Keratinocyte (primary cell): ENCODE measurements at regions not wholly inside any gene's neighbourhood (a gene's known extent, or its start where the extent isn't known, plus 50 kb on each side); places are given as distances from the start of the nearest gene placed in this dataset.

Experiments
- DNase-seq: peaks from one replicate; pipeline ENCODE4 v3.0.0-alpha.2; 2011; ENCODE audit warnings: low read depth, missing footprints, low spot score
- FAIRE-seq: peaks from 2 replicates; lab custom pipeline; 2011; peaks lifted over from hg19 to GRCh38; lab: Jason Lieb, UNC
- H2AFZ ChIP-seq: 2 replicates; pipeline ENCODE4 v1.6.0; 2012; ENCODE audit warnings: low read length, control low read depth, inconsistent platforms; ENCODE audit not compliant: control insufficient read depth
- H3K27ac ChIP-seq: 2 replicates; pipeline ENCODE4 v1.5.1; 2011; ENCODE audit warnings: low read length; ENCODE audit not compliant: control insufficient read depth, insufficient read depth
- H3K27me3 ChIP-seq: 3 replicates; pipeline ENCODE4 v1.6.0; 2011; ENCODE audit warnings: low read length; ENCODE audit not compliant: control insufficient read depth, insufficient read depth; ENCODE audit errors: extremely low read depth
- H3K36me3 ChIP-seq, 2 experiments: 2 replicates in 1 of 2; 3 replicates in 1 of 2; pipeline ENCODE4 v1.5.1; 2011; ENCODE audit warnings: low read length in 2 of 2, mild to moderate bottlenecking in 1 of 2; ENCODE audit not compliant: control insufficient read depth in 2 of 2, insufficient read depth in 2 of 2; ENCODE audit errors: extremely low read depth in 1 of 2
- H3K4me1 ChIP-seq: 3 replicates; pipeline ENCODE4 v1.5.1; 2011; ENCODE audit warnings: low read length; ENCODE audit not compliant: control insufficient read depth, insufficient read depth; ENCODE audit errors: extremely low read depth
- H3K4me2 ChIP-seq: 3 replicates; pipeline ENCODE4 v1.6.0; 2011; ENCODE audit warnings: low read depth, low read length; ENCODE audit not compliant: control insufficient read depth, insufficient read depth; ENCODE audit errors: extremely low read depth
- H3K4me3 ChIP-seq, 3 experiments: fragments of 200-600 bp in 1 of 3; sonication (generic) in 1 of 3; 2 replicates in 2 of 3; 3 replicates in 1 of 3; pipeline ENCODE4 v1.5.1; 2011 to 2016; ENCODE audit warnings: low read length in 3 of 3, mild to moderate bottlenecking in 3 of 3, control low read depth in 2 of 3, inconsistent platforms in 1 of 3, low read depth in 1 of 3, mixed read lengths in 1 of 3, mixed run types in 1 of 3, moderate library complexity in 1 of 3; ENCODE audit not compliant: control insufficient read depth in 2 of 3, insufficient read depth in 2 of 3; ENCODE audit errors: extremely low read depth in 1 of 3
- H3K79me2 ChIP-seq: 2 replicates; pipeline ENCODE4 v1.6.0; 2012; ENCODE audit warnings: low read length; ENCODE audit not compliant: control insufficient read depth, insufficient read depth
- H3K9ac ChIP-seq: 3 replicates; pipeline ENCODE4 v1.6.0; 2011; ENCODE audit warnings: low read length; ENCODE audit not compliant: control insufficient read depth, insufficient read depth; ENCODE audit errors: extremely low read depth
- H3K9me1 ChIP-seq: 3 replicates; pipeline ENCODE4 v1.6.0; 2011; ENCODE audit warnings: low read length; ENCODE audit not compliant: control insufficient read depth, insufficient read depth; ENCODE audit errors: extremely low read depth
- H3K9me3 ChIP-seq: 2 replicates; pipeline ENCODE4 v1.5.1; 2012; ENCODE audit warnings: low read depth, low read length; ENCODE audit not compliant: control insufficient read depth
- H4K20me1 ChIP-seq: 3 replicates; pipeline ENCODE4 v1.6.0; 2011; ENCODE audit warnings: low read length; ENCODE audit not compliant: control insufficient read depth, insufficient read depth; ENCODE audit errors: extremely low read depth
- CTCF ChIP-seq, 3 experiments: IDR thresholded peaks in 1 of 3; conservative IDR thresholded peaks in 1 of 3; optimal IDR thresholded peaks in 1 of 3; 2 replicates in 2 of 3; 3 replicates in 1 of 3; pipeline versions ENCODE3 to v1.5.1; 2011; ENCODE audit warnings: low read length in 3 of 3, mild to moderate bottlenecking in 3 of 3, moderate library complexity in 2 of 3, control low read depth in 1 of 3, inconsistent platforms in 1 of 3; ENCODE audit not compliant: insufficient read depth in 2 of 3; ENCODE audit errors: extremely low read depth in 1 of 3
- EZH2 ChIP-seq: IDR thresholded peaks from one replicate; pipeline ENCODE4 v1.6.1; 2012; ENCODE audit warnings: inconsistent platforms, mild to moderate bottlenecking, low read length, moderate library complexity
- dilution Hi-C: fragments of 300-500 bp; cut with MboI; formaldehyde crosslinking; loops from one replicate; pipeline ENCODE4 v1.7.0; 2020; ENCODE audit warnings: low sequenced_read_pairs; ENCODE audit not compliant: extremely low pct_ligation_motif_present

- Histone ChIP-seq H3K4me1 (peaks cover 11% of the 10 kb centered on the region), H4K20me1 (no peaks in the 10 kb centered on the region), H3K4me2 (no peak overlapping the region), H3K9me1 (no peaks in the 10 kb centered on the region), H3K9ac (no peak overlapping the region), H3K4me3 (no peak overlapping the region), H2AFZ (no peak overlapping the region), H3K36me3 (no peaks in the 10 kb centered on the region), H3K9me3 (no peaks in the 10 kb centered on the region), H3K27ac (no peak overlapping the region), H3K27me3 (no peaks in the 10 kb centered on the region), H3K79me2 (no peaks in the 10 kb centered on the region)
- dilution Hi-C loops: no loop called here
- no peak for FAIRE-seq
- TF ChIP-seq CTCF (optimal IDR thresholded peaks at IDR 0.05 in 1 of 3, IDR thresholded peaks at IDR 0.05 in 1 of 3, conservative IDR thresholded peaks at IDR 0.05 in 1 of 3; ENCODE audit: extremely low read depth in 1 of 3, insufficient read depth in 2 of 3, low read length in 3 of 3) (no peak), EZH2 (no peak)
- no peak for DNase-seq
Measured at GRCh38 chr12:19683178-19683927, 244.1 kb downstream of the AEBP2 start.

DNA sequence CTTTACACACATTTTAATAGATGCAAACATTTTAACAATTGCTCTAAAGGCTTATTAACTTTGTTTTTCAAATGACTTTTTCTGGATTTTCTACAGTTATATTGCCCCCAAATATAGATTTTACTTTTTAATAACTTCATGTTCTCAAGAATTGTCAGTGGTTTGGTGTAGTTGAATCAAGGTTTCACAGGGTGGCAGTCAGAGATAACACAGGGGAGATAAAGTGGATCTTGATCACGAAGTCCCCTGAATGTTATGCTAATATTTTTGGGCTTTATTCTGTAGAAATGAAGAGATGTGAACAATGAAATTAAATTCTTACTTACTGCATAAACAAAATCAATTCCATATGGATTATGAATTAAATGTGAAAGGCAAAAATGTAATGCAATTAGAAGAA is 248.1 kb downstream of the AEBP2 start:
- FAIRE-seq (no peak), DNase-seq (no peak)
- H3K9me3 ChIP-seq: no peaks in the 10 kb centered on the region
- H4K20me1 ChIP-seq: no peaks in the 10 kb centered on the region
- no peaks in the 10 kb centered on the region for H3K36me3 ChIP-seq
- H3K4me2 ChIP-seq: no peak overlapping the region
- no peaks in the 10 kb centered on the region for H3K9me1 ChIP-seq
- dilution Hi-C loops: no loop called here
- no peaks in the 10 kb centered on the region for H3K79me2 ChIP-seq
- no peak for TF ChIP-seq EZH2
- no peak for TF ChIP-seq CTCF (optimal IDR thresholded peaks at IDR 0.05 in 1 of 3, IDR thresholded peaks at IDR 0.05 in 1 of 3, conservative IDR thresholded peaks at IDR 0.05 in 1 of 3; ENCODE audit: extremely low read depth in 1 of 3, insufficient read depth in 2 of 3, low read length in 3 of 3)
- H2AFZ ChIP-seq: no peak overlapping the region
- H3K4me3 ChIP-seq: no peak overlapping the region
- H3K27me3 ChIP-seq: no peaks in the 10 kb centered on the region
- H3K9ac ChIP-seq: no peak overlapping the region
- peaks cover 31% of the 10 kb centered on the region for H3K4me1 ChIP-seq
- H3K27ac ChIP-seq: no peak overlapping the region
